GM10266 (cell line): ENCODE measurements at regions not wholly inside any gene's neighbourhood (a gene's known extent, or its start where the extent isn't known, plus 50 kb on each side); places are given as distances from the start of the nearest gene placed in this dataset.
"Not testable (repeated sequence)": the region's sequence is repeated elsewhere in the genome, so short reads cannot be mapped to it uniquely, and the experiment has no call there.

Experiments
- DNase-seq: peaks from one replicate; pipeline ENCODE4 v3.0.0; 2012; ENCODE audit errors: extremely low spot score
- TF ChIP-seq, protein P1 (sequence below): IDR thresholded peaks from 2 replicates; pipeline ENCODE4 v1.5.1; 2012; ENCODE audit warnings: mild to moderate bottlenecking, low read depth; ENCODE audit not compliant: control insufficient read depth, insufficient read depth; ENCODE audit errors: missing control alignments

GRCh38 chr3:8305371-8305770, 196.3 kb upstream of the LMCD1 start:
- TF ChIP-seq, protein P1, sequence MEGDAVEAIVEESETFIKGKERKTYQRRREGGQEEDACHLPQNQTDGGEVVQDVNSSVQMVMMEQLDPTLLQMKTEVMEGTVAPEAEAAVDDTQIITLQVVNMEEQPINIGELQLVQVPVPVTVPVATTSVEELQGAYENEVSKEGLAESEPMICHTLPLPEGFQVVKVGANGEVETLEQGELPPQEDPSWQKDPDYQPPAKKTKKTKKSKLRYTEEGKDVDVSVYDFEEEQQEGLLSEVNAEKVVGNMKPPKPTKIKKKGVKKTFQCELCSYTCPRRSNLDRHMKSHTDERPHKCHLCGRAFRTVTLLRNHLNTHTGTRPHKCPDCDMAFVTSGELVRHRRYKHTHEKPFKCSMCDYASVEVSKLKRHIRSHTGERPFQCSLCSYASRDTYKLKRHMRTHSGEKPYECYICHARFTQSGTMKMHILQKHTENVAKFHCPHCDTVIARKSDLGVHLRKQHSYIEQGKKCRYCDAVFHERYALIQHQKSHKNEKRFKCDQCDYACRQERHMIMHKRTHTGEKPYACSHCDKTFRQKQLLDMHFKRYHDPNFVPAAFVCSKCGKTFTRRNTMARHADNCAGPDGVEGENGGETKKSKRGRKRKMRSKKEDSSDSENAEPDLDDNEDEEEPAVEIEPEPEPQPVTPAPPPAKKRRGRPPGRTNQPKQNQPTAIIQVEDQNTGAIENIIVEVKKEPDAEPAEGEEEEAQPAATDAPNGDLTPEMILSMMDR = no peak
- no peak for DNase-seq

- TF ChIP-seq, protein P1 = no peak
- DNase-seq = no peak
Observed at GRCh38 chr3:8307545-8308110, 194.0 kb upstream of the LMCD1 start.

GRCh38 chr3:8311321-8311720, 190.3 kb upstream of the LMCD1 start:
- DNase-seq = no peak
- TF ChIP-seq, protein P1 = no peak

DNA sequence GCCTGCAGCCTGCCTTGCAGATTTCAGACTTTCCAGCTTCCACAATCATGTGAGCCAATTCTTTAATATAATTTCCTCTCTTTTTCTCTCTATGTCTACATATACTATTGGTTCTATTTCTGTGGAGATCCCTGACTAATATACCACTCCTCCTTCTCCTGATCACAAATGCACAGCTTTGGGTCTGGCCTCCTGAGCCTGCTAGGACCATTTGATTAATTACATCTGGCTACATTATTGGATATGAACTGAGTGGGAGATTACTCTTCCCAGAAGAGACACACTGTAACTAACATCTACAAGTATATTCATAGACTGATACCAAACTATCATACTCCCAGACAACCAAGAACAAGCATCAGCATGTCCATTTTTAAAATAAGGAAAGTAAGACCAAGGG, 188.9 kb upstream of the LMCD1 start:
- no peak for DNase-seq
- TF ChIP-seq, protein P1 = no peak

- TF ChIP-seq, protein P1 = no peak
- DNase-seq = no peak
Observed at GRCh38 chr3:8313560-8314267, 187.9 kb upstream of the LMCD1 start.

GRCh38 chr3:8315526-8315925, 186.1 kb upstream of the LMCD1 start:
- not testable (repeated sequence) for DNase-seq

DNA sequence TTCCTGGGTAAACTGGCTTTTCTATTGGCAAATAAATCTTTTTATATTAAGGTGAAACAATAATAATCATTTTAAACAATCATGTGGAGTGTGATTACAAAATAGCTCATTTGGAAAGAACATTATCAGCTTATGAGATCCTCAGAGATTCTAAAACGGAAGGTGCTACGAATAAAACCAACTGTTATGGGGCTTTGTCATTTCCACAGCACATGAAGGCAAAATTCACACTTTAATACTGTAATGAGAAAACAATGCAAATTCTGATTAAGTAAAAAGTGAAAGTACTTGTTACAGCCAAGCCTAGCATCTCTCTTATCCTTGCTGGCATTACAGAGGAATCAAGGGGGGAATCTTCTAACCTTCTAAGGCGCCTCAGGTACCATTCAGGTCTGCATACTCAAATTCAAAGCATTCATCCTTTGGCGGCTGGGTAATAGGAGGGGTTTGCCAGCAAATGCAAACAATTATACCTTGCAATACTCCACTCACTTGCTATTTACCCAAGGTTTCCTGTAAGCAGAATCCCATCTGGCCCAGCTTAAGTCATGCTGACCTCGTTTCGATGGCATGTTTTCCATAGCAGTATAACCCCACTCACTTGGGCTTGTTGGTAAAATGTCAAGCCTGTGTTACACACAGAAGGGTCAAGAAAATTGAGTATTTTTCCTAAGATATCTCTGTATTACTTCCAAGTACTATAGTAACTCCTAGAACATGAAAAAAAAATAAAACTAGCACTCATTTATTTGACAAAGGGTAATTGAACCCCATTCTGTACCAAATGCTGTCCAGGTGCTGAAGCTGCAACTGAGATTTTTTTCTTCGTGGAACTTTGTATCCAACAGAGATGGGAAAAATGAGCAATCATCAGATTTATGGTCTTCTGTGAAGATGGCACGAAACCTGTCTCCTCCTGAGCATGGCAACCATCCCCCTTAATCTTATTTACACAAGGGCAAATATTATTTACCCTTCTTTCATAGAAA, 183.7 kb upstream of the LMCD1 start:
- TF ChIP-seq, protein P1 = no peak
- no peak for DNase-seq
